ENCODE measurements at regions not wholly inside any gene's neighbourhood (a gene's known extent, or its start where the extent isn't known, plus 50 kb on each side); places are given as distances from the start of the nearest gene placed in this dataset.
A peak's percentile ranks its signal among the peaks of the same experiment; 100 is the strongest.

DNA sequence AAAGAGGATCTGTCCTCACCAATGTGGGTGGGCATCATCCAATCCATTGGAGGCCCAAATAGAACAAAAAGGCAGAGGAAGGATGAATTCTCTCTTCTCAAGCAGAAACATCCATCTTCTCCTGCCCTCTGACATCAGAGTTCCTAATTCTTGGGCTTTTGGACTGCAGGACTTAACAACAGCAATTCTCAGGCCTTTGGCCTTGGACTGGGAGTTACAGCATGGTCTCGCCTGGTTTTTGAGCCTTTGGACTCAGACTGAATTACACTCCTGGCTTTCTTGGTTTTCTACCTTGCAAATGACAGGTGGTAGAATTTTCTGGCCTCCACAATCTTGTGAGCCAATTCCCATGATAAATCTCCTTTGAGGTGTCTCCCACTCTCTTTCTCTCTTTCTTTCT is 60.5 kb upstream of the CD180 start:
- H3K27me3 Mint-ChIP-seq (ENCODE audit: unreplicated experiment) = no peaks in the 10 kb centered on the region
- H3K4me1 Mint-ChIP-seq (ENCODE audit: unreplicated experiment) = peaks cover 22% of the 10 kb centered on the region
- peaks cover 2% of the 10 kb centered on the region for H3K36me3 Mint-ChIP-seq (ENCODE audit: unreplicated experiment)
- no peaks in the 10 kb centered on the region for H3K9me3 Mint-ChIP-seq (ENCODE audit: unreplicated experiment)
- TF ChIP-seq, protein P1, sequence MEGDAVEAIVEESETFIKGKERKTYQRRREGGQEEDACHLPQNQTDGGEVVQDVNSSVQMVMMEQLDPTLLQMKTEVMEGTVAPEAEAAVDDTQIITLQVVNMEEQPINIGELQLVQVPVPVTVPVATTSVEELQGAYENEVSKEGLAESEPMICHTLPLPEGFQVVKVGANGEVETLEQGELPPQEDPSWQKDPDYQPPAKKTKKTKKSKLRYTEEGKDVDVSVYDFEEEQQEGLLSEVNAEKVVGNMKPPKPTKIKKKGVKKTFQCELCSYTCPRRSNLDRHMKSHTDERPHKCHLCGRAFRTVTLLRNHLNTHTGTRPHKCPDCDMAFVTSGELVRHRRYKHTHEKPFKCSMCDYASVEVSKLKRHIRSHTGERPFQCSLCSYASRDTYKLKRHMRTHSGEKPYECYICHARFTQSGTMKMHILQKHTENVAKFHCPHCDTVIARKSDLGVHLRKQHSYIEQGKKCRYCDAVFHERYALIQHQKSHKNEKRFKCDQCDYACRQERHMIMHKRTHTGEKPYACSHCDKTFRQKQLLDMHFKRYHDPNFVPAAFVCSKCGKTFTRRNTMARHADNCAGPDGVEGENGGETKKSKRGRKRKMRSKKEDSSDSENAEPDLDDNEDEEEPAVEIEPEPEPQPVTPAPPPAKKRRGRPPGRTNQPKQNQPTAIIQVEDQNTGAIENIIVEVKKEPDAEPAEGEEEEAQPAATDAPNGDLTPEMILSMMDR (IDR thresholded peaks at IDR 0.05) = no peak
- no peak for DNase-seq (ENCODE audit: extremely low spot score, unreplicated experiment)
- no peak overlapping the region for H3K4me3 Mint-ChIP-seq (ENCODE audit: unreplicated experiment)
- H3K27ac Mint-ChIP-seq (ENCODE audit: unreplicated experiment) = no peak overlapping the region

DNA sequence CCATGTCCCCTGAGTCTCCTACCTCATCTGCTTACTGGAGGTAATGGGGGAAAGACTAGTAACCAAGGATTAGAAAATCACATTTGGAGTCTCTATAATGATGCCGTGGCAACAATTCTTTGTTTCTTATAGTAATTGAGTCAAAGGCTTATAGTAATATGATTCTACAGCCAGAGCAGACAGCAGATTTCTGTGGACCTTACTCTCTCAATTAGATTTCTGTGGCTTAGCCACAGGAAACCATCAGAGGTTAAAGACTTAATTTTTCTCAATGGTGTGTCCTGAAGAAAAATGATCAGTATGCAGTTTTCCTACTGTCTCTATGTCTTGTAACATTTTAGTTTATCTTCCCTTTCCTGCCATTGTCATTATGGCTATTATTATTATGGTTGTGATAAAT is 59.3 kb upstream of the CD180 start:
- DNase-seq (ENCODE audit: extremely low spot score, unreplicated experiment) = no peak
- no peaks in the 10 kb centered on the region for H3K27me3 Mint-ChIP-seq (ENCODE audit: unreplicated experiment)
- TF ChIP-seq, protein P1 (IDR thresholded peaks at IDR 0.05) = no peak
- H3K36me3 Mint-ChIP-seq (ENCODE audit: unreplicated experiment) = peaks cover 2% of the 10 kb centered on the region
- H3K27ac Mint-ChIP-seq (ENCODE audit: unreplicated experiment) = no peak overlapping the region
- no peaks in the 10 kb centered on the region for H3K9me3 Mint-ChIP-seq (ENCODE audit: unreplicated experiment)
- no peak overlapping the region for H3K4me3 Mint-ChIP-seq (ENCODE audit: unreplicated experiment)
- H3K4me1 Mint-ChIP-seq (ENCODE audit: unreplicated experiment) = peaks cover 22% of the 10 kb centered on the region

DNA sequence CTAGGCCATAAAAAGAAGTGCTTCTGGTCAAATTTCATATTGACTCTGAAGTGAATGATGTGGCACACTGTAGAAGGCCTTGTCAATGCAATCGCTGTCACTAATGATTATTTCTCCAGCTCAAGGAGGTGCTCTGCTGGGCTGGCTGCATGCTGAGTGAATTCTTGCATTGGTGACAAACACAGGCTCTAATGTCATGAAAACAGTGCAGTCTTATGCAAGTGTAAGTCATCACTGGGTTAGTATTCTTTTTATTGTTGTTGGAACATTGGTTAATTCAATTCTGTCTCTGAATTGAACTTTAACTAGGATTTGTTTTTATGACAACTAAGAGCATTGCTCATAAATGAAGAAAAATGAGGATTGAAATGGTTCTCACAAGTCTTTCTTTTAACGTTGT is 57.3 kb upstream of the CD180 start:
- no peak for DNase-seq (ENCODE audit: extremely low spot score, unreplicated experiment)
- peaks cover 2% of the 10 kb centered on the region for H3K36me3 Mint-ChIP-seq (ENCODE audit: unreplicated experiment)
- no peaks in the 10 kb centered on the region for H3K27me3 Mint-ChIP-seq (ENCODE audit: unreplicated experiment)
- H3K4me3 Mint-ChIP-seq (ENCODE audit: unreplicated experiment) = no peak overlapping the region
- H3K9me3 Mint-ChIP-seq (ENCODE audit: unreplicated experiment) = no peaks in the 10 kb centered on the region
- TF ChIP-seq, protein P1 (IDR thresholded peaks at IDR 0.05) = no peak
- H3K4me1 Mint-ChIP-seq (ENCODE audit: unreplicated experiment) = peaks cover 29% of the 10 kb centered on the region
- H3K27ac Mint-ChIP-seq (ENCODE audit: unreplicated experiment) = no peak overlapping the region

DNA sequence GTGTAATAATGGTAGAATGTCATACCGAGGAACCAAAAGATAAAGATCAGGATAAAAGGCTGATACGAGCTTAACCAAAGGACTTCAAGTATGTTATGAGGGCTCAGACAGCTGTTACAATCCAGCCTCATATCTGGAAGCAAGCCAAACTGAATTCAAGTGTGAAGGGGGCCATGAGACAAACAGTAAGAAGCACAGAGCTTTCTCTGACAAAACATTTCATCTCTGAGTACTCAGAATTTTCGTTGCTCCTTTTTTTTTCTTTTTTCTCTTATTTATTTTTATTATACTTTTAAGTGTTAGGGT is 52.9 kb upstream of the CD180 start:
- Mint-ChIP-seq H3K4me3 (ENCODE audit: unreplicated experiment) (no peak overlapping the region), H3K27ac (ENCODE audit: unreplicated experiment) (peak overlapping the region; percentile 27), H3K9me3 (ENCODE audit: unreplicated experiment) (no peaks in the 10 kb centered on the region), H3K27me3 (ENCODE audit: unreplicated experiment) (no peaks in the 10 kb centered on the region), H3K36me3 (ENCODE audit: unreplicated experiment) (no peaks in the 10 kb centered on the region), H3K4me1 (ENCODE audit: unreplicated experiment) (peaks cover 27% of the 10 kb centered on the region)
- TF ChIP-seq, protein P1 (IDR thresholded peaks at IDR 0.05) = no peak
- DNase-seq (ENCODE audit: extremely low spot score, unreplicated experiment) = no peak

DNA sequence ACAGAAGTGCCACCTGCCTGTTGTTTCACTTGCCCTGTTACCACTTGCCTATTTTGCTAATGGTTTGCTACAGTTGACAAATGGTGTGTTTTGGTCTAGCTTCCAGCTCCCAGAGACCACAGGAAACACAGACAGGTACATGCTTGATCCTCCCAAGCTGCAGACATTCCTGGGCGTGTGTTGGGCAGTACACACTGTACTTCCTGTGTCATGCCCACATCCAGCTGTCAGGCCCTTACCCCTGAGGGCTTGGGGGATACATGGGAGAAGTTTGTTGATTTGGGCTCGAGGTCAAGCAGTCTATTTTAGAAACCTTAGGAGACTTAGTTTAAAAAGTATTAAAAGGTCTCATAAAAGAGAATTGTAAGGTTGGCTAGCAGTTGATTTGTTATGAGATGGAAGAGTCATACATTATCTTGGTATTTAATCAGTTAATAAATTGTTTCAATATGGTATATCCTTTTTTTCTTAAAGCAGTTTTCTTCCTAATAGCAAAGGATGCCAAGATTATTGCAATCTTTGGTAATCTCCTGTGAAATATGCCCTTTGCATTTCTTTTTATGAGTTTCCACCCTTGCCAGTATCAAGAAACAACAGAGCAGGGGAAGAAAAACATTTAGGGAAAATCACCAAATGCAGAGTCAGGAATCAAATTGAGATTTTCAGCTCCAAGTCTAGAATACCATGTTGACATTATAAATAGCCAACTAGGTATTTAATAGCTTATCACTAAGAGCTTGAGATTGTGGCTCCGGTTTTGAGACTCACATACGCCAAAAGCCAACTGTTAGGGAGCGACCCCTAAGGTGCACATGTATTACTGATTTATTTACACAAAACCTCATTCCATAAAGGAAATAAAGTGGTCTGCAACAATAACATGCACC is 52.3 kb upstream of the CD180 start:
- H3K9me3 Mint-ChIP-seq (ENCODE audit: unreplicated experiment) = no peaks in the 10 kb centered on the region
- no peak overlapping the region for H3K4me3 Mint-ChIP-seq (ENCODE audit: unreplicated experiment)
- no peaks in the 10 kb centered on the region for H3K27me3 Mint-ChIP-seq (ENCODE audit: unreplicated experiment)
- H3K36me3 Mint-ChIP-seq (ENCODE audit: unreplicated experiment) = no peaks in the 10 kb centered on the region
- H3K4me1 Mint-ChIP-seq (ENCODE audit: unreplicated experiment) = peaks cover 30% of the 10 kb centered on the region
- DNase-seq (ENCODE audit: extremely low spot score, unreplicated experiment) = no peak
- H3K27ac Mint-ChIP-seq (ENCODE audit: unreplicated experiment) = peak overlapping the region; percentile 69
- TF ChIP-seq, protein P1 (IDR thresholded peaks at IDR 0.05) = no peak

Data from osteocyte (in vitro differentiated cells).